Right atrium auricular region (tissue), 2 donors: ENCODE measurements at regions not wholly inside any gene's neighbourhood (a gene's known extent, or its start where the extent isn't known, plus 50 kb on each side); places are given as distances from the start of the nearest gene placed in this dataset.

Experiments used
- DNase-seq: peaks from one replicate; pipeline ENCODE4 v3.0.0-alpha.2; 2019; ENCODE audit warnings: low spot score
- H3K27ac ChIP-seq, 2 donors: fragments of 200-600 bp; sonication (generic); 1 replicate in 1 of 2; 2 replicates in 1 of 2; pipeline ENCODE4 v1.5.1; 2016 to 2019
- H3K27me3 ChIP-seq, 2 donors: fragments of 200-600 bp; sonication (generic); one replicate each; pipeline versions ENCODE4 v1.5.1 to v1.6.0; 2017 to 2019
- H3K36me3 ChIP-seq: fragments of 200-600 bp; sonication (generic); one replicate; pipeline ENCODE4 v1.5.1; 2016
- H3K4me1 ChIP-seq, 2 donors: fragments of 200-600 bp; sonication (generic); one replicate each; pipeline versions ENCODE4 v1.5.1 to v1.6.0; 2017 to 2019
- H3K4me3 ChIP-seq, 2 donors: fragments of 200-600 bp; sonication (generic); 1 replicate in 1 of 2; 2 replicates in 1 of 2; pipeline ENCODE4 v1.5.1; 2017 to 2019; ENCODE audit warnings: mild to moderate bottlenecking in 1 of 2, moderate library complexity in 1 of 2
- H3K9me3 ChIP-seq, 2 donors: fragments of 200-600 bp; sonication (generic); one replicate each; pipeline ENCODE4 v1.5.1; 2019
- TF ChIP-seq, protein P1 (sequence below), 2 donors: fragments of 200-600 bp; sonication (generic); IDR thresholded peaks; one replicate each; pipeline ENCODE4 v1.5.1; 2019; ENCODE audit warnings: antibody characterized with exemption in 2 of 2

DNA sequence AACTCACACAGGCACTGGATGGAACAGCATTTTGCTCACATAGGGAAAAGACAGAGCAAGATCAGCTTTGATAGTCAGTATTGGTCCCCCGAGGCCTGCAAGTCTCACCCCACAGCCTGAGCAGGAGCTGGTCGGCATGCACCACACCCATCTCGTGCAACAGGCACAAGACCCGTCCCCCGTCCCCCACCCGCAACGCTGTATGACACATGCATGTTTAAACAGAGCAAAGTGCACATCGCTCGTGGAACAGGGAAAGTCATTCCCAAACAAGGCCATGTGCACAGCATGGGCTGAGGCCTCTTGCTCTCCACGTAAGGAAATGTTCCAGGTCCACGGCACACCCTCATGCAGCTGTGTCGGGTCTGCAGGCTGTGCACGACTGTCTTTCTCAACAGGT, 527.2 kb downstream of the ACTR3B start:
- no peak for DNase-seq
- TF ChIP-seq, protein P1, sequence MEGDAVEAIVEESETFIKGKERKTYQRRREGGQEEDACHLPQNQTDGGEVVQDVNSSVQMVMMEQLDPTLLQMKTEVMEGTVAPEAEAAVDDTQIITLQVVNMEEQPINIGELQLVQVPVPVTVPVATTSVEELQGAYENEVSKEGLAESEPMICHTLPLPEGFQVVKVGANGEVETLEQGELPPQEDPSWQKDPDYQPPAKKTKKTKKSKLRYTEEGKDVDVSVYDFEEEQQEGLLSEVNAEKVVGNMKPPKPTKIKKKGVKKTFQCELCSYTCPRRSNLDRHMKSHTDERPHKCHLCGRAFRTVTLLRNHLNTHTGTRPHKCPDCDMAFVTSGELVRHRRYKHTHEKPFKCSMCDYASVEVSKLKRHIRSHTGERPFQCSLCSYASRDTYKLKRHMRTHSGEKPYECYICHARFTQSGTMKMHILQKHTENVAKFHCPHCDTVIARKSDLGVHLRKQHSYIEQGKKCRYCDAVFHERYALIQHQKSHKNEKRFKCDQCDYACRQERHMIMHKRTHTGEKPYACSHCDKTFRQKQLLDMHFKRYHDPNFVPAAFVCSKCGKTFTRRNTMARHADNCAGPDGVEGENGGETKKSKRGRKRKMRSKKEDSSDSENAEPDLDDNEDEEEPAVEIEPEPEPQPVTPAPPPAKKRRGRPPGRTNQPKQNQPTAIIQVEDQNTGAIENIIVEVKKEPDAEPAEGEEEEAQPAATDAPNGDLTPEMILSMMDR (IDR thresholded peaks at IDR 0.05), result no peak
- H3K4me1 ChIP-seq, result no peaks in the 10 kb centered on the region

DNA sequence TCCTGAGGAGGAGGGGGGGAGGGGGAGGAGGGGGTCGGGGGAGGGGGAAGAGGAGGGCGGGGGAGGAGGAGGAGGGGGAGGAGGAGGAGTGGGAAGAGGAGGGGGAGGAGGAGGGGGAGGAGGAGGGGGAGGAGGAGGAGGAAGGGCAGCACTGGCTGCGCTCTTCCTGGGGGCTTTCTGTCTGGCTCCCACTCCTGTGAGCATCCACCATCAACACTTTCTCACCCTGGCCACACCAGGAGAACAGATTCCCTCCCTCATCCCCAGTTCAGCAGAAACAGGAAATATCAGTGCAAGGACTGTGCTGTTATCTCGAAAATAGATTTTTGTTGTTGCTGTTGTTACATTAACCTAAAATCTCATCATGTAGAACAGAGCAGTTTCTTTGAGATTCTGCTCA, 530.5 kb downstream of the ACTR3B start:
- no peak overlapping the region for H3K27ac ChIP-seq
- no peaks in the 10 kb centered on the region for H3K9me3 ChIP-seq
- no peaks in the 10 kb centered on the region for H3K4me1 ChIP-seq
- TF ChIP-seq, protein P1 (IDR thresholded peaks at IDR 0.05), result no peak
- no peaks in the 10 kb centered on the region for H3K36me3 ChIP-seq
- DNase-seq, result no peak
- no peaks in the 10 kb centered on the region for H3K27me3 ChIP-seq
- no peak overlapping the region for H3K4me3 ChIP-seq

More for the DNA sequence above, 527.2 kb downstream of the ACTR3B start:
- Histone ChIP-seq H3K4me3 (no peak overlapping the region), H3K36me3 (no peaks in the 10 kb centered on the region), H3K9me3 (no peaks in the 10 kb centered on the region), H3K27me3 (no peaks in the 10 kb centered on the region), H3K27ac (no peak overlapping the region)

GRCh38 chr7:153297141-153297540, 537.6 kb downstream of the ACTR3B start:
- TF ChIP-seq, protein P1 (IDR thresholded peaks at IDR 0.05), result no peak
- no peaks in the 10 kb centered on the region for H3K4me1 ChIP-seq

GRCh38 chr7:153301936-153302335, 542.4 kb downstream of the ACTR3B start:
- Histone ChIP-seq H3K9me3 (peaks cover 0 to 12% of the 10 kb centered on the region in 2 donors), H3K36me3 (no peaks in the 10 kb centered on the region)
- TF ChIP-seq, protein P1 (IDR thresholded peaks at IDR 0.05), result no peak

More at GRCh38 chr7:153297141-153297540, 537.6 kb downstream of the ACTR3B start:
- Histone ChIP-seq H3K4me3 (no peak overlapping the region), H3K27me3 (no peaks in the 10 kb centered on the region), H3K36me3 (no peaks in the 10 kb centered on the region), H3K9me3 (no peaks in the 10 kb centered on the region), H3K27ac (no peak overlapping the region)
- DNase-seq, result no peak

GRCh38 chr7:153320005-153320404, 560.5 kb downstream of the ACTR3B start:
- Histone ChIP-seq H3K36me3 (no peaks in the 10 kb centered on the region), H3K4me3 (no peak overlapping the region), H3K27me3 (no peaks in the 10 kb centered on the region), H3K9me3 (peaks cover 0 to 4% of the 10 kb centered on the region in 2 donors), H3K4me1 (no peaks in the 10 kb centered on the region), H3K27ac (no peak overlapping the region)
- TF ChIP-seq, protein P1 (IDR thresholded peaks at IDR 0.05), result no peak
- no peak for DNase-seq

More at GRCh38 chr7:153301936-153302335, 542.4 kb downstream of the ACTR3B start:
- DNase-seq, result no peak
- no peaks in the 10 kb centered on the region for H3K27me3 ChIP-seq
- no peak overlapping the region for H3K4me3 ChIP-seq
- H3K4me1 ChIP-seq, result no peaks in the 10 kb centered on the region
- H3K27ac ChIP-seq, result no peak overlapping the region

GRCh38 chr7:153320681-153321080, 561.1 kb downstream of the ACTR3B start:
- Histone ChIP-seq H3K4me3 (no peak overlapping the region), H3K4me1 (no peaks in the 10 kb centered on the region), H3K27ac (no peak overlapping the region), H3K9me3 (peaks cover 0 to 4% of the 10 kb centered on the region in 2 donors), H3K27me3 (no peaks in the 10 kb centered on the region), H3K36me3 (no peaks in the 10 kb centered on the region)
- no peak for DNase-seq
- TF ChIP-seq, protein P1 (IDR thresholded peaks at IDR 0.05), result no peak
